Liver (tissue), 3 donors: ENCODE measurements at regions not wholly inside any gene's neighbourhood (a gene's known extent, or its start where the extent isn't known, plus 50 kb on each side); places are given as distances from the start of the nearest gene placed in this dataset.

Source experiments
- EGR1 ChIP-seq, 2 donors: IDR thresholded peaks; 2 replicates each; pipeline ENCODE4 v1.6.1; 2016 to 2018; ENCODE audit warnings: antibody characterized with exemption in 2 of 2, low read depth in 2 of 2
- GABPA ChIP-seq, 2 donors: IDR thresholded peaks in 1 of 2; conservative IDR thresholded peaks in 1 of 2; 2 replicates each; pipeline ENCODE4 v1.6.1; 2016; ENCODE audit warnings: antibody characterized with exemption in 2 of 2, mild to moderate bottlenecking in 1 of 2, moderate library complexity in 1 of 2
- HNF4G ChIP-seq: IDR thresholded peaks from 2 replicates; pipeline ENCODE4 v1.6.1; 2016; ENCODE audit warnings: antibody characterized with exemption
- SP1 ChIP-seq: IDR thresholded peaks from 2 replicates; pipeline ENCODE4 v1.6.1; 2018; ENCODE audit warnings: antibody characterized with exemption, mild to moderate bottlenecking
- TF ChIP-seq, protein P1 (sequence below): fragments of 150-350 bp; IDR thresholded peaks from 2 replicates; pipeline ENCODE4 v1.5.1; 2017; ENCODE audit warnings: improper control_type of control experiment, low read depth, low read length; ENCODE audit not compliant: missing input control
- donor health status: healthy.
- donor health status: healthy.

DNA sequence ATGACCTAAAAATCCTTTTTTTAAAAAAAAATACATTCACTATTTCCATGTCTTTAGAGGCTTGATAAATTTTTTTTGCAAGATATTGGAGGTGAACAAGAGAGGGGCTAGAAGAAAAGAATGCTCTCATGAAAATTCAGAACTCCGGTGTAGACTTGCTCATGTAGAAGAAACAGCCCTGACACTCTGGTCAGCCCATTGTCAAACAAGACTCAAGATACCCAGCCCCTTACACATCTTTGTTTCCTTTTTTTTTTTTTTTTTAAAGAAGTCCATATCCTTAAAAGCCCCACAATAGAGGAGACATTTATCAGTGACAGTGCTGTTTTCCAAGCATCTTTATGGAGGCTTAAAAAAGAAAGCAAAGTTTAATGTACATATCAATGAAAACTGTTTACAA is 196.8 kb upstream of the RORA start:
- no peak for TF ChIP-seq GABPA (IDR thresholded peaks at IDR 0.05 in 1 of 2, conservative IDR thresholded peaks at IDR 0.05 in 1 of 2)
- TF ChIP-seq SP1 = no peak
- TF ChIP-seq, protein P1, sequence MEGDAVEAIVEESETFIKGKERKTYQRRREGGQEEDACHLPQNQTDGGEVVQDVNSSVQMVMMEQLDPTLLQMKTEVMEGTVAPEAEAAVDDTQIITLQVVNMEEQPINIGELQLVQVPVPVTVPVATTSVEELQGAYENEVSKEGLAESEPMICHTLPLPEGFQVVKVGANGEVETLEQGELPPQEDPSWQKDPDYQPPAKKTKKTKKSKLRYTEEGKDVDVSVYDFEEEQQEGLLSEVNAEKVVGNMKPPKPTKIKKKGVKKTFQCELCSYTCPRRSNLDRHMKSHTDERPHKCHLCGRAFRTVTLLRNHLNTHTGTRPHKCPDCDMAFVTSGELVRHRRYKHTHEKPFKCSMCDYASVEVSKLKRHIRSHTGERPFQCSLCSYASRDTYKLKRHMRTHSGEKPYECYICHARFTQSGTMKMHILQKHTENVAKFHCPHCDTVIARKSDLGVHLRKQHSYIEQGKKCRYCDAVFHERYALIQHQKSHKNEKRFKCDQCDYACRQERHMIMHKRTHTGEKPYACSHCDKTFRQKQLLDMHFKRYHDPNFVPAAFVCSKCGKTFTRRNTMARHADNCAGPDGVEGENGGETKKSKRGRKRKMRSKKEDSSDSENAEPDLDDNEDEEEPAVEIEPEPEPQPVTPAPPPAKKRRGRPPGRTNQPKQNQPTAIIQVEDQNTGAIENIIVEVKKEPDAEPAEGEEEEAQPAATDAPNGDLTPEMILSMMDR = no peak
- TF ChIP-seq HNF4G = no peak
- no peak for TF ChIP-seq EGR1 (IDR thresholded peaks at IDR 0.05; ENCODE audit: low read depth in 2 of 2)
